ENCODE measurements at regions not wholly inside any gene's neighbourhood (a gene's known extent, or its start where the extent isn't known, plus 50 kb on each side); places are given as distances from the start of the nearest gene placed in this dataset.

- POLR2A ChIA-PET, result no interaction called here
- Histone ChIP-seq H4K20me1 (replicated peaks; ENCODE audit: control insufficient read depth, insufficient read depth, low read length) (no peaks in the 10 kb centered on the region), H3K4me3 (no peak overlapping the region), H3K9me1 (ENCODE audit: control insufficient read depth, insufficient read depth, low read length) (no peaks in the 10 kb centered on the region), H3K9me3 (replicated peaks; ENCODE audit: control insufficient read depth, insufficient read depth, low read depth, low read length) (no peaks in the 10 kb centered on the region), H3K4me2 (ENCODE audit: insufficient read depth, low read length) (no peak overlapping the region), H3K4me1 (replicated peaks in 1 of 2; ENCODE audit: control insufficient read depth in 2 of 2, insufficient read depth in 2 of 2, low read length in 2 of 2) (no peaks in the 10 kb centered on the region), H3K27ac (ENCODE audit: extremely low read depth, low read depth, low read length) (no peak overlapping the region), H3K27me3 (ENCODE audit: control insufficient read depth in 2 of 2, insufficient read depth in 2 of 2, low read length in 2 of 2) (no peaks in the 10 kb centered on the region), H3K36me3 (ENCODE audit: control insufficient read depth, insufficient read depth, low read length) (no peaks in the 10 kb centered on the region), H3K79me2 (ENCODE audit: control insufficient read depth, insufficient read depth, low read length) (no peaks in the 10 kb centered on the region), H3K9ac (ENCODE audit: insufficient read depth in 1 of 2, low read depth in 2 of 2, low read length in 2 of 2) (no peak overlapping the region), H2AFZ (ENCODE audit: low read depth, low read length) (no peak overlapping the region)
- in situ Hi-C loops (cut with MboI), result no loop called here
- CTCF ChIA-PET (ENCODE audit: low intra/inter-chr PET ratio), result no interaction called here
- BruUV-seq (replicated peaks), result no TSS peak
- FAIRE-seq (no peak), DNase-seq (ENCODE audit: extremely low read depth in 1 of 4, low spot score in 3 of 4) (no peak), ATAC-seq (no peak)
- intact Hi-C loops (cut with micrococcal nuclease), result no loop called here
- TF ChIP-seq PHTF2 (CRISPR knock-in tag; IDR thresholded peaks at IDR 0.05) (no peak), GABPB2 (CRISPR knock-in tag; conservative IDR thresholded peaks at IDR 0.05) (no peak), TRIM24 (IDR thresholded peaks at IDR 0.05) (no peak), KDM2B (CRISPR knock-in tag; IDR thresholded peaks at IDR 0.05) (no peak), ZNF184 (CRISPR knock-in tag; IDR thresholded peaks at IDR 0.05) (no peak), NFRKB (IDR thresholded peaks at IDR 0.05; ENCODE audit: low read depth) (no peak), MXD1 (CRISPR knock-in tag; IDR thresholded peaks at IDR 0.05; ENCODE audit: borderline replicate concordance, poor library complexity, severe bottlenecking) (no peak), REST (IDR thresholded peaks at IDR 0.05; ENCODE audit: borderline replicate concordance) (no peak), REST (CRISPR knock-in tag; IDR thresholded peaks at IDR 0.05; ENCODE audit: low read depth) (no peak), ZNF398 (CRISPR knock-in tag; IDR thresholded peaks at IDR 0.05) (no peak), VEZF1 (CRISPR knock-in tag; IDR thresholded peaks at IDR 0.05) (no peak), NR2F6 (CRISPR knock-in tag; IDR thresholded peaks at IDR 0.05) (no peak), MTA2 (IDR thresholded peaks at IDR 0.05; ENCODE audit: low read depth) (no peak), XRCC4 (IDR thresholded peaks at IDR 0.05; ENCODE audit: extremely low read depth, insufficient read depth, insufficient read length) (no peak)
These were observed 73.7 kb downstream of the MAGEB17 start for GRCh38 chrX:16240968-16241367.
